ENCODE measurements at regions not wholly inside any gene's neighbourhood (a gene's known extent, or its start where the extent isn't known, plus 50 kb on each side); places are given as distances from the start of the nearest gene placed in this dataset.

- no peak for TF ChIP-seq CTCF (IDR thresholded peaks at IDR 0.05; ENCODE audit: poor library complexity)
- TF ChIP-seq EZH2phosphoT487 (IDR thresholded peaks at IDR 0.05; ENCODE audit: low read depth, severe bottlenecking, unreplicated experiment) = no peak
- TF ChIP-seq EZH2 (IDR thresholded peaks at IDR 0.05; ENCODE audit: borderline replicate concordance) = no peak
Measured at GRCh38 chr11:112778877-112779266, 182.3 kb upstream of the NCAM1 start.

All from hepatocyte (in vitro differentiated cells).